Mesenchymal stem cell (in vitro differentiated cells and primary cell): ENCODE measurements at regions not wholly inside any gene's neighbourhood (a gene's known extent, or its start where the extent isn't known, plus 50 kb on each side); places are given as distances from the start of the nearest gene placed in this dataset.
A peak's percentile ranks its signal among the peaks of the same experiment; 100 is the strongest.

Source experiments
- DNase-seq: peaks from one replicate; pipeline ENCODE4 v3.0.0-alpha.2; 2013
- H2AFZ ChIP-seq: one replicate; pipeline ENCODE4 v1.6.1; 2013; ENCODE audit warnings: low read depth, mild to moderate bottlenecking, control low read depth, inconsistent platforms, low read length, moderate library complexity
- H2AK5ac ChIP-seq: 2 replicates; pipeline ENCODE4 v1.6.1; 2013; ENCODE audit warnings: low read length, moderate library complexity, mild to moderate bottlenecking, inconsistent platforms; ENCODE audit not compliant: severe bottlenecking
- H2BK120ac ChIP-seq: one replicate; pipeline ENCODE4 v1.6.1; 2013; ENCODE audit warnings: low read depth, mild to moderate bottlenecking, inconsistent platforms, low read length, moderate library complexity
- H2BK12ac ChIP-seq, 2 experiments: one replicate each; pipeline ENCODE4 v1.6.1; 2013; ENCODE audit warnings: inconsistent platforms in 2 of 2, low read length in 2 of 2, mild to moderate bottlenecking in 2 of 2, moderate library complexity in 2 of 2, control low read depth in 1 of 2
- H2BK15ac ChIP-seq: one replicate; pipeline ENCODE4 v1.6.1; 2013; ENCODE audit warnings: mild to moderate bottlenecking, low read depth, inconsistent platforms; ENCODE audit not compliant: poor library complexity, severe bottlenecking
- H2BK5ac ChIP-seq: 2 replicates; pipeline ENCODE4 v1.6.1; 2013; ENCODE audit warnings: low read depth, mild to moderate bottlenecking, low read length, control low read depth, inconsistent platforms; ENCODE audit not compliant: poor library complexity, severe bottlenecking
- H3K14ac ChIP-seq, 2 experiments: one replicate each; pipeline ENCODE4 v1.6.1; 2013; ENCODE audit warnings: inconsistent platforms in 2 of 2, low read length in 2 of 2, control low read depth in 1 of 2, mild to moderate bottlenecking in 1 of 2, moderate library complexity in 1 of 2
- H3K18ac ChIP-seq, 2 experiments: one replicate each; pipeline ENCODE4 v1.6.1; 2013; ENCODE audit warnings: inconsistent platforms in 2 of 2, low read length in 2 of 2, control low read depth in 1 of 2, low read depth in 1 of 2, mild to moderate bottlenecking in 1 of 2
- H3K23ac ChIP-seq, 2 experiments: one replicate each; pipeline ENCODE4 v1.6.1; 2013; ENCODE audit warnings: inconsistent platforms in 2 of 2, low read length in 2 of 2, mild to moderate bottlenecking in 2 of 2, moderate library complexity in 2 of 2, control low read depth in 1 of 2
- H3K27ac ChIP-seq: 2 replicates; pipeline ENCODE4 v1.5.1; 2013; ENCODE audit warnings: mild to moderate bottlenecking, moderate library complexity, low read length, control low read depth, inconsistent platforms; ENCODE audit not compliant: poor library complexity, severe bottlenecking
- H3K27me3 ChIP-seq, 2 experiments: 2 replicates each; pipeline versions ENCODE4 v1.6.1 to v1.7.0; 2013; ENCODE audit warnings: low read length in 2 of 2, mild to moderate bottlenecking in 2 of 2, moderate library complexity in 2 of 2, control low read depth in 1 of 2, inconsistent platforms in 1 of 2; ENCODE audit not compliant: control insufficient read depth in 1 of 2, insufficient read depth in 1 of 2
- H3K36me3 ChIP-seq, 2 experiments: 2 replicates each; pipeline versions ENCODE4 v1.6.1 to v1.7.0; 2013; ENCODE audit warnings: low read length in 2 of 2, control low read depth in 1 of 2, inconsistent platforms in 1 of 2, low read depth in 1 of 2, mild to moderate bottlenecking in 1 of 2; ENCODE audit not compliant: insufficient read depth in 2 of 2, control insufficient read depth in 1 of 2
- H3K4ac ChIP-seq, 2 experiments: one replicate each; pipeline ENCODE4 v1.6.1; 2013; ENCODE audit warnings: inconsistent platforms in 2 of 2, low read length in 2 of 2, mild to moderate bottlenecking in 2 of 2, moderate library complexity in 2 of 2, control low read depth in 1 of 2, low read depth in 1 of 2
- H3K4me1 ChIP-seq: 2 replicates; pipeline ENCODE4 v1.6.1; 2013; ENCODE audit warnings: low read depth, low read length, control low read depth; ENCODE audit not compliant: control insufficient read depth, insufficient read depth
- H3K4me2 ChIP-seq: 2 replicates; pipeline ENCODE4 v1.6.1; 2013; ENCODE audit warnings: low read length, mild to moderate bottlenecking, inconsistent platforms; ENCODE audit not compliant: poor library complexity, severe bottlenecking
- H3K4me3 ChIP-seq, 2 experiments: 2 replicates each; pipeline versions ENCODE4 v1.5.1 to v1.7.0; 2013; ENCODE audit warnings: low read length in 2 of 2, mild to moderate bottlenecking in 2 of 2, control low read depth in 1 of 2, low read depth in 1 of 2; ENCODE audit not compliant: insufficient read depth in 1 of 2
- H3K79me1 ChIP-seq: replicated peaks from 2 replicates; pipeline ENCODE4 v1.6.1; 2013; ENCODE audit warnings: mild to moderate bottlenecking, control low read depth, low read length, inconsistent platforms; ENCODE audit not compliant: poor library complexity, severe bottlenecking
- H3K9ac ChIP-seq: 2 replicates; pipeline ENCODE4 v1.7.0; 2013; ENCODE audit warnings: mild to moderate bottlenecking, low read length, moderate library complexity
- H3K9me3 ChIP-seq: 2 replicates; pipeline ENCODE4 v1.7.0; 2013; ENCODE audit warnings: mild to moderate bottlenecking, low read length; ENCODE audit not compliant: control insufficient read depth
- H4K8ac ChIP-seq: one replicate; pipeline ENCODE4 v1.6.1; 2013; ENCODE audit warnings: inconsistent platforms, mild to moderate bottlenecking, low read length, moderate library complexity
- H4K91ac ChIP-seq: one replicate; pipeline ENCODE4 v1.6.1; 2013; ENCODE audit warnings: mild to moderate bottlenecking, low read length, inconsistent platforms
- WGBS: methylation state at CpG from one replicate; pipeline ENCODE4 v1.1.7; 2013; ENCODE audit warnings: mixed read lengths; 5-methylcytosine and 5-hydroxymethylcytosine counted together

- Histone ChIP-seq H3K27ac (no peak overlapping the region), H3K27me3 (peaks cover 0 to 12% of the 10 kb centered on the region in 2 experiments), H3K4me1 (no peaks in the 10 kb centered on the region), H3K23ac (no peak overlapping the region), H3K4ac (no peak overlapping the region), H3K4me3 (no peak overlapping the region), H3K4me2 (no peak overlapping the region), H2AK5ac (no peak overlapping the region), H4K8ac (no peak overlapping the region), H2BK5ac (no peak overlapping the region), H2BK15ac (no peak overlapping the region), H4K91ac (no peak overlapping the region), H3K79me1 (no peaks in the 10 kb centered on the region), H3K18ac (no peak overlapping the region), H3K9me3 (no peaks in the 10 kb centered on the region), H2BK12ac (no peak overlapping the region), H3K9ac (no peak overlapping the region), H3K14ac (no peak overlapping the region), H2BK120ac (no peak overlapping the region), H3K36me3 (no peaks in the 10 kb centered on the region), H2AFZ (no peak overlapping the region)
- whole genome bisulfite sequencing: 72% methylated on average over 5 of the region's 6 CpGs
- DNase-seq: no peak
These were observed 171.1 kb downstream of the ADRA2A start for GRCh38 chr10:111247781-111248389.

GRCh38 chr10:111249925-111250324, 173.1 kb downstream of the ADRA2A start:
- H3K27ac ChIP-seq: no peak overlapping the region
- 100% methylated on average over 1 of the region's 1 CpG for WGBS
- H3K14ac ChIP-seq: no peak overlapping the region

GRCh38 chr10:111261081-111261615, 184.3 kb downstream of the ADRA2A start:
- H3K9ac ChIP-seq: no peak overlapping the region
- H3K18ac ChIP-seq: peak overlapping the region in 1 of 2 experiments; percentile 5
- H3K27ac ChIP-seq: no peak overlapping the region
- no peaks in the 10 kb centered on the region for H3K9me3 ChIP-seq
- no peak overlapping the region for H3K4me3 ChIP-seq
- H2BK120ac ChIP-seq: no peak overlapping the region
- H3K79me1 ChIP-seq: no peaks in the 10 kb centered on the region
- H4K91ac ChIP-seq: no peak overlapping the region
- H3K4me2 ChIP-seq: no peak overlapping the region
- no peak overlapping the region for H3K4ac ChIP-seq
- no peak overlapping the region for H2AFZ ChIP-seq
- H3K27me3 ChIP-seq: peaks cover 0 to 8% of the 10 kb centered on the region in 2 experiments
- 40% methylated on average over 2 of the region's 2 CpGs for WGBS
- H2AK5ac ChIP-seq: no peak overlapping the region
- no peak overlapping the region for H2BK12ac ChIP-seq
- no peak overlapping the region for H3K14ac ChIP-seq
- H3K36me3 ChIP-seq: no peaks in the 10 kb centered on the region
- H3K23ac ChIP-seq: no peak overlapping the region
- H2BK15ac ChIP-seq: no peak overlapping the region
- no peak overlapping the region for H2BK5ac ChIP-seq
- no peaks in the 10 kb centered on the region for H3K4me1 ChIP-seq
- DNase-seq: peak; percentile 28
- no peak overlapping the region for H4K8ac ChIP-seq

More at GRCh38 chr10:111249925-111250324, 173.1 kb downstream of the ADRA2A start:
- no peak overlapping the region for H4K91ac ChIP-seq
- no peak overlapping the region for H2BK120ac ChIP-seq
- H3K4ac ChIP-seq: no peak overlapping the region
- no peaks in the 10 kb centered on the region for H3K36me3 ChIP-seq
- no peak overlapping the region for H4K8ac ChIP-seq
- H3K4me3 ChIP-seq: no peak overlapping the region
- H2BK15ac ChIP-seq: no peak overlapping the region
- no peak overlapping the region for H3K23ac ChIP-seq
- H3K18ac ChIP-seq: no peak overlapping the region
- no peaks in the 10 kb centered on the region for H3K79me1 ChIP-seq
- no peak overlapping the region for H3K9ac ChIP-seq
- no peaks in the 10 kb centered on the region for H3K9me3 ChIP-seq
- no peak overlapping the region for H2BK12ac ChIP-seq
- no peak overlapping the region for H2AK5ac ChIP-seq
- H3K4me2 ChIP-seq: no peak overlapping the region
- H2AFZ ChIP-seq: peak overlapping the region; percentile 43
- DNase-seq: no peak
- H3K4me1 ChIP-seq: no peaks in the 10 kb centered on the region
- no peak overlapping the region for H2BK5ac ChIP-seq
- peaks cover 0 to 12% of the 10 kb centered on the region in 2 experiments for H3K27me3 ChIP-seq

- no peak overlapping the region for H3K4me3 ChIP-seq
- H3K18ac ChIP-seq: no peak overlapping the region
- no peak overlapping the region for H2AFZ ChIP-seq
- H4K8ac ChIP-seq: no peak overlapping the region
- no peak overlapping the region for H3K4ac ChIP-seq
- H2BK5ac ChIP-seq: no peak overlapping the region
- no peak overlapping the region for H3K14ac ChIP-seq
- WGBS: 83% methylated on average over 1 of the region's 1 CpG
- no peak overlapping the region for H3K4me2 ChIP-seq
- H2BK120ac ChIP-seq: no peak overlapping the region
- no peak overlapping the region for H2BK15ac ChIP-seq
- no peak overlapping the region for H3K9ac ChIP-seq
- no peaks in the 10 kb centered on the region for H3K27me3 ChIP-seq
- no peaks in the 10 kb centered on the region for H3K4me1 ChIP-seq
- no peaks in the 10 kb centered on the region for H3K79me1 ChIP-seq
- H3K23ac ChIP-seq: no peak overlapping the region
- H3K9me3 ChIP-seq: no peaks in the 10 kb centered on the region
- no peak overlapping the region for H2AK5ac ChIP-seq
- H3K36me3 ChIP-seq: no peaks in the 10 kb centered on the region
- no peak for DNase-seq
- no peak overlapping the region for H3K27ac ChIP-seq
- H4K91ac ChIP-seq: no peak overlapping the region
- no peak overlapping the region for H2BK12ac ChIP-seq
These were observed 188.5 kb downstream of the ADRA2A start for GRCh38 chr10:111265341-111265740.
